AG04450 (cell line): ENCODE measurements at regions not wholly inside any gene's neighbourhood (a gene's known extent, or its start where the extent isn't known, plus 50 kb on each side); places are given as distances from the start of the nearest gene placed in this dataset.

Source experiments
- CTCF ChIA-PET: fragments of 300-600, 350-600 bp; formaldehyde crosslinking; extraction: SDS; loops from one replicate; lab custom pipeline; 2022; ENCODE audit warnings: antibody characterized with exemption, inconsistent platforms; lab: Charles Lee
- POLR2A ChIA-PET: fragments of 350-600 bp; formaldehyde crosslinking; extraction: SDS; loops from one replicate; lab custom pipeline; 2021; ENCODE audit warnings: antibody characterized with exemption, inconsistent platforms; lab: Yijun Ruan, JAX
- DNase-seq: peaks from one replicate; pipeline ENCODE4 v3.0.0-alpha.2; 2011; ENCODE audit warnings: low read depth, low spot score
- H3K27ac ChIP-seq: one replicate; pipeline ENCODE4 v1.5.1; 2012; ENCODE audit warnings: low read depth, low read length, control low read depth
- H3K27me3 ChIP-seq: one replicate; pipeline ENCODE4 v1.6.0; 2012; ENCODE audit warnings: low read length; ENCODE audit not compliant: control insufficient read depth, insufficient read depth
- H3K4me3 ChIP-seq: 2 replicates; pipeline ENCODE4 v1.5.1; 2011; ENCODE audit warnings: mild to moderate bottlenecking, low read depth, low read length, control low read depth
- H3K9me3 ChIP-seq: 2 replicates; pipeline ENCODE4 v1.5.1; 2012; ENCODE audit warnings: low read length; ENCODE audit not compliant: control insufficient read depth, insufficient read depth
- CTCF ChIP-seq: IDR thresholded peaks from 2 replicates; pipeline ENCODE4 v1.5.1; 2011; ENCODE audit warnings: low read depth, low read length, control low read depth, inconsistent platforms

- Histone ChIP-seq H3K27me3 (no peaks in the 10 kb centered on the region), H3K4me3 (no peak overlapping the region), H3K27ac (no peak overlapping the region), H3K9me3 (no peaks in the 10 kb centered on the region)
- no peak for TF ChIP-seq CTCF
- ChIA-PET CTCF (no interaction called here), POLR2A (no interaction called here)
- DNase-seq: no peak
Measured at GRCh38 chr18:41604964-41605363, 350.1 kb upstream of the PIK3C3 start.

- POLR2A ChIA-PET: no interaction called here
- Histone ChIP-seq H3K9me3 (no peaks in the 10 kb centered on the region), H3K27ac (no peak overlapping the region), H3K4me3 (no peak overlapping the region), H3K27me3 (no peaks in the 10 kb centered on the region)
- CTCF ChIA-PET: no interaction called here
- TF ChIP-seq CTCF: no peak
- no peak for DNase-seq
Measured at GRCh38 chr18:41602034-41602433, 353.0 kb upstream of the PIK3C3 start.

- no peak for DNase-seq
- ChIA-PET POLR2A (no interaction called here), CTCF (no interaction called here)
- Histone ChIP-seq H3K9me3 (no peaks in the 10 kb centered on the region), H3K27me3 (no peaks in the 10 kb centered on the region), H3K27ac (no peak overlapping the region), H3K4me3 (no peak overlapping the region)
- TF ChIP-seq CTCF: no peak
Measured at GRCh38 chr18:41600693-41601391, 354.2 kb upstream of the PIK3C3 start.

- ChIA-PET POLR2A (no interaction called here), CTCF (no interaction called here)
- H3K9me3 ChIP-seq: no peaks in the 10 kb centered on the region
- no peak overlapping the region for H3K27ac ChIP-seq
- H3K27me3 ChIP-seq: no peaks in the 10 kb centered on the region
- TF ChIP-seq CTCF: no peak
- H3K4me3 ChIP-seq: no peak overlapping the region
- no peak for DNase-seq
Measured at GRCh38 chr18:41599466-41599865, 355.6 kb upstream of the PIK3C3 start.

- no peak for DNase-seq
- no peak for TF ChIP-seq CTCF
- Histone ChIP-seq H3K9me3 (no peaks in the 10 kb centered on the region), H3K27ac (no peak overlapping the region), H3K4me3 (no peak overlapping the region), H3K27me3 (no peaks in the 10 kb centered on the region)
- CTCF ChIA-PET: no interaction called here
- POLR2A ChIA-PET: no interaction called here
Measured at GRCh38 chr18:41594582-41594981, 360.5 kb upstream of the PIK3C3 start.
